PFSK-1 (cell line): ENCODE measurements at regions not wholly inside any gene's neighbourhood (a gene's known extent, or its start where the extent isn't known, plus 50 kb on each side); places are given as distances from the start of the nearest gene placed in this dataset.

Experiments
- POLR2AphosphoS5 ChIP-seq: IDR thresholded peaks from 2 replicates; pipeline ENCODE4 v1.6.1; 2012; ENCODE audit warnings: low read depth, mild to moderate bottlenecking, control low read depth, low read length, moderate library complexity
- SIN3A ChIP-seq: IDR thresholded peaks from 2 replicates; pipeline ENCODE4 v1.6.1; 2012; ENCODE audit warnings: mild to moderate bottlenecking, low read length, moderate library complexity, borderline replicate concordance; ENCODE audit not compliant: insufficient read depth

DNA sequence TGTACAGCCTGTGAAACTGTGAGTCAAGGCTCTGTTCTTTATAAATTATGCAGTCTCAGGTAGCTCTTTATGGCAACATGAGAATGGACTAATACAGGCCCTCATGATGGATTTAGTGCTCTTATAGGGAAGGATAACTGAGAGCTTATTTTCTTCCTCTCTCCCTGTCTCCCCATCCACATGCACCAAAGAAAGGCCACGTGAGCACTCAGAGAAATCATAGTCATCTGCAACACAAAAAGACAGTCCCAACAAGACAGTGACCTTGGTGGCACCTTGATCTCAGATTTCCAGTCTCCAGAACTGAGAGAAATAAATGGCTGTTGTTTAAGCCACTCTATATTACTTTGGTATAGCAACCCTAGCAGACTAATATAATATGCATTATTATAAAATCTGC, 2133.6 kb upstream of the ACO1 start:
- TF ChIP-seq POLR2AphosphoS5 (no peak), SIN3A (no peak)
